ENCODE measurements at regions not wholly inside any gene's neighbourhood (a gene's known extent, or its start where the extent isn't known, plus 50 kb on each side); places are given as distances from the start of the nearest gene placed in this dataset.

- no peak overlapping the region for H3K4me3 ChIP-seq (ENCODE audit: low read depth, low read length)
- H3K27me3 ChIP-seq (ENCODE audit: insufficient read depth, low read depth, severe bottlenecking) = no peaks in the 10 kb centered on the region
- TF ChIP-seq CTCF (IDR thresholded peaks at IDR 0.05; ENCODE audit: low read depth, low read length) = no peak
- H3K36me3 ChIP-seq = no peaks in the 10 kb centered on the region
- no peaks in the 10 kb centered on the region for H3K9me3 ChIP-seq (ENCODE audit: severe bottlenecking)
- no peak overlapping the region for H3K27ac ChIP-seq
- DNase-seq = no peak
Measured at GRCh38 chr2:15861172-15861822, 79.1 kb upstream of the MYCN start.

GRCh38 chr2:15861898-15862297, 78.5 kb upstream of the MYCN start:
- Histone ChIP-seq H3K4me3 (ENCODE audit: low read depth, low read length) (no peak overlapping the region), H3K9me3 (ENCODE audit: severe bottlenecking) (no peaks in the 10 kb centered on the region), H3K36me3 (no peaks in the 10 kb centered on the region), H3K27ac (no peak overlapping the region), H3K27me3 (ENCODE audit: insufficient read depth, low read depth, severe bottlenecking) (no peaks in the 10 kb centered on the region)
- no peak for TF ChIP-seq CTCF (IDR thresholded peaks at IDR 0.05; ENCODE audit: low read depth, low read length)
- DNase-seq = no peak

DNA sequence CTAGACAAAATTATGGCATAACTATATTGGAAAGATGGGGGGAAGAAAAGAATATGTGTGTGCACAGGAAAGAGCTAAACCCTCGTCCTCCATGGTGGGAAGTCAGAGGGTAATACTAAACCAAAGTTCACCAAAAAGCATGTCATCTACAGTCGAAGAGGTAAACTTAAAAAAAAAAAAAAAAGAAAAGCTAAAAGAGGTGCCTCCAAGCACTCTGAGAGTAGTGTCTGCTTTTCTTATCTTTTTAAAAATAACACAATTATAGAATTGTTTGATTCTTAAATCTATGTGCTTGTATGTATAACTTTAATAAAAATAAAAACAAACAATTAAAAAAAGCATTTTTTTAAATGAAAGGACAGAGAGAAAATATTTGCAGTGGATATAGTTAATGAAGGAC, 77.3 kb upstream of the MYCN start:
- no peaks in the 10 kb centered on the region for H3K36me3 ChIP-seq
- DNase-seq = no peak
- no peak overlapping the region for H3K4me3 ChIP-seq (ENCODE audit: low read depth, low read length)
- no peak overlapping the region for H3K27ac ChIP-seq
- peaks cover 4% of the 10 kb centered on the region for H3K9me3 ChIP-seq (ENCODE audit: severe bottlenecking)
- TF ChIP-seq CTCF (IDR thresholded peaks at IDR 0.05; ENCODE audit: low read depth, low read length) = no peak
- H3K27me3 ChIP-seq (ENCODE audit: insufficient read depth, low read depth, severe bottlenecking) = no peaks in the 10 kb centered on the region

- H3K36me3 ChIP-seq = no peaks in the 10 kb centered on the region
- H3K9me3 ChIP-seq (ENCODE audit: severe bottlenecking) = peaks cover 4% of the 10 kb centered on the region
- no peak overlapping the region for H3K27ac ChIP-seq
- TF ChIP-seq CTCF (IDR thresholded peaks at IDR 0.05; ENCODE audit: low read depth, low read length) = no peak
- DNase-seq = no peak
- H3K4me3 ChIP-seq (ENCODE audit: low read depth, low read length) = no peak overlapping the region
- H3K27me3 ChIP-seq (ENCODE audit: insufficient read depth, low read depth, severe bottlenecking) = no peaks in the 10 kb centered on the region
Measured at GRCh38 chr2:15863494-15864175, 76.7 kb upstream of the MYCN start.

DNA sequence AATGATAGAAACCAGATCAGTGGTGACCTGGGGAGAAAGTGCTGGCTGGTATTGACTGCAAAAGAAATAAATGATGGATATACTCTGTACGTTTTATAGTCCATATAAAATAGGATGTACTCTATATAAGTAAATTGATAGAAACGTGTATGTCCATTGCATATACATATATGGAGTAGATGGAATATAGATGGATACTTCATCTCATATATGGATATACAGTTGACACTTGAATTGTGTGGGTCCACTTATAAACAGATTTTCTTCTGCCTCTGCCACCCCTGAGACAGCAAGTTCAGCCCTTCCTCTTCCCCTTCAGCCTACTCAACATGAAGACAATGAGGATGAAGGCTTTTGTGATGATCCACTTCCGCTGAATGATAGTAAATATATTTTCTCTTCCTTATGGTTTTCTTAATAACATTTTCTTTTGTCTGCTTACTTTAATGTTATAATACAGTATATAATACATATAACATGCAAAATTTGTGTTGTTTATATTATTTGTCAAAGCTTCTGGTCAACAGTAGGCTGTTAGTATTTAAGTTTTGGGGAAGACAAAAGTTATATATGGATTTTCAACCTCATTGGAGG, 76.1 kb upstream of the MYCN start:
- DNase-seq = no peak
- no peaks in the 10 kb centered on the region for H3K36me3 ChIP-seq
- no peak overlapping the region for H3K27ac ChIP-seq
- no peak overlapping the region for H3K4me3 ChIP-seq (ENCODE audit: low read depth, low read length)
- peaks cover 4% of the 10 kb centered on the region for H3K9me3 ChIP-seq (ENCODE audit: severe bottlenecking)
- no peak for TF ChIP-seq CTCF (IDR thresholded peaks at IDR 0.05; ENCODE audit: low read depth, low read length)
- H3K27me3 ChIP-seq (ENCODE audit: insufficient read depth, low read depth, severe bottlenecking) = no peaks in the 10 kb centered on the region
